Caco-2 (cell line): ENCODE measurements at regions not wholly inside any gene's neighbourhood (a gene's known extent, or its start where the extent isn't known, plus 50 kb on each side); places are given as distances from the start of the nearest gene placed in this dataset.
"Not testable (repeated sequence)": the region's sequence is repeated elsewhere in the genome, so short reads cannot be mapped to it uniquely, and the experiment has no call there.

Experiments
- BruUV-seq: library from RNA; stranded (reverse); fragments of 400-500 nt; replicated peaks from 2 replicates; lab custom pipeline; 2021; lab: Mats Ljungman, UMichigan
- CTCF ChIA-PET: fragments of 300-600 bp; sonication (Branson Sonifier 250); formaldehyde crosslinking; loops from one replicate; lab custom pipeline; 2022; ENCODE audit warnings: antibody characterized with exemption; lab: Charles Lee
- POLR2A ChIA-PET: fragments of 300-600 bp; sonication (Branson Sonifier 250); formaldehyde crosslinking; loops from one replicate; lab custom pipeline; 2022; ENCODE audit warnings: antibody characterized with exemption; lab: Charles Lee
- DNase-seq, 2 experiments: peaks; one replicate each; pipeline versions ENCODE4 v3.0.0 to v3.0.0-alpha.2; 2020 to 2022
- H3K27me3 ChIP-seq: replicated peaks from 2 replicates; pipeline ENCODE4 v1.6.0; 2011; ENCODE audit warnings: low read length; ENCODE audit not compliant: control insufficient read depth, insufficient read depth
- H3K36me3 ChIP-seq: 2 replicates; pipeline ENCODE4 v1.5.1; 2011; ENCODE audit warnings: low read length; ENCODE audit not compliant: control insufficient read depth, insufficient read depth
- H3K4me1 ChIP-seq: fragments of 250-450 bp; sonication (Bioruptor Pico); 2 replicates; pipeline ENCODE4 v1.5.1; 2020; ENCODE audit warnings: mild to moderate bottlenecking
- H3K4me3 ChIP-seq: 2 replicates; pipeline ENCODE4 v1.5.1; 2011; ENCODE audit warnings: low read depth, mild to moderate bottlenecking, control low read depth, low read length
- H3K9me3 ChIP-seq: fragments of 250-450 bp; sonication (Bioruptor Pico); 2 replicates; pipeline ENCODE4 v1.5.1; 2020; ENCODE audit warnings: mild to moderate bottlenecking, moderate library complexity
- H3K27ac Mint-ChIP-seq: one replicate; pipeline ENCODE4 v1.8.0; 2022; ENCODE audit warnings: mixed read lengths; ENCODE audit not compliant: unreplicated experiment
- H3K27me3 Mint-ChIP-seq: one replicate; pipeline ENCODE4 v1.8.0; 2022; ENCODE audit warnings: mixed read lengths; ENCODE audit not compliant: insufficient read depth, unreplicated experiment
- H3K36me3 Mint-ChIP-seq: one replicate; pipeline ENCODE4 v1.8.0; 2022; ENCODE audit warnings: mild to moderate bottlenecking, mixed read lengths; ENCODE audit not compliant: insufficient read depth, unreplicated experiment
- H3K4me1 Mint-ChIP-seq: one replicate; pipeline ENCODE4 v1.8.0; 2022; ENCODE audit warnings: low read depth, mixed read lengths; ENCODE audit not compliant: unreplicated experiment
- H3K4me3 Mint-ChIP-seq: one replicate; pipeline ENCODE4 v1.8.0; 2022; ENCODE audit warnings: mild to moderate bottlenecking, moderate library complexity, mixed read lengths; ENCODE audit not compliant: unreplicated experiment
- H3K9me3 Mint-ChIP-seq: one replicate; pipeline ENCODE4 v1.8.0; 2022; ENCODE audit warnings: mixed read lengths; ENCODE audit not compliant: unreplicated experiment
- CTCF ChIP-seq, 2 experiments: fragments of 200-600 bp in 1 of 2; IDR thresholded peaks; 1 replicate in 1 of 2; 2 replicates in 1 of 2; pipeline versions ENCODE4 v1.5.1 to v1.8.0; 2011 to 2022; ENCODE audit warnings: antibody characterized with exemption in 1 of 2, control low read depth in 1 of 2, inconsistent platforms in 1 of 2, low read depth in 1 of 2, low read length in 1 of 2, mild to moderate bottlenecking in 1 of 2, moderate library complexity in 1 of 2; ENCODE audit not compliant: insufficient read depth in 1 of 2, severe bottlenecking in 1 of 2, unreplicated experiment in 1 of 2
- intact Hi-C: fragments of 100-400 bp; cut with micrococcal nuclease; formaldehyde crosslinking; loops from one replicate; pipeline ENCODE4 v1.10.0; 2022; ENCODE audit not compliant: unreplicated experiment

DNA sequence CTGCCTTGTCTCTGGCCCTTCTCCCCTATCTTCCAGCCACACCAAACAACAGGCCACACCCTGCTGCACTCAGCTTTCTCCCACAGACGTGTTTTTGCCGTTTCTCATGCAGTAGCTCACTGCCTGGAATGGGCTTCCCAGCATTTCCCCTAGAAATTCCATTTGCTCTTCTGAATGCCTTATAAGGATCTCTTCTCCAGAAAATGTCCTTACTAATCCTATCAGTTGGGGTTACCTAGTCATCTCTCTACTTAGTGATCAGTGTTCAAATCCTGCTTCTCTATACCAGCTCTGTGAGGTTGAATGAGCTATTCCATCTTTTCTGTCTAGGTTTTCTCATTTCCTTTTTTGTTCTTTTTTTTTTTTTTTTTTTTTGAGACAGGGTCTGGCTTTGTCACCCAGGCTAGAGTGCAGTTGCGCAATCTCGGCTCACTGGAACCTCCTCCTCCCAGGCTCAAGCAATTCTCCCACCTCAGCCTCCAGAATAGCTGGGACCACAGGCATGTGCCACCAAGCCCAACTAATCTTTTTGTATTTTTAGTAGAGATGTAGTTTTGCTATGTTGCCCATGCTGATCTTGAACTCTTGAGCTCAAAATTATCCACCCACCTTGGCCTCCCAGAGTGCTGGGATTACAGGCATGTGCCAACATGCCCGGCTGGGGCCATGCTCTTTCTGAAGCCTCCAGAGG is 98.2 kb upstream of the CHD2 start:
- no TSS peak for BruUV-seq
- peak overlapping the region; percentile 82 for H3K27ac Mint-ChIP-seq

DNA sequence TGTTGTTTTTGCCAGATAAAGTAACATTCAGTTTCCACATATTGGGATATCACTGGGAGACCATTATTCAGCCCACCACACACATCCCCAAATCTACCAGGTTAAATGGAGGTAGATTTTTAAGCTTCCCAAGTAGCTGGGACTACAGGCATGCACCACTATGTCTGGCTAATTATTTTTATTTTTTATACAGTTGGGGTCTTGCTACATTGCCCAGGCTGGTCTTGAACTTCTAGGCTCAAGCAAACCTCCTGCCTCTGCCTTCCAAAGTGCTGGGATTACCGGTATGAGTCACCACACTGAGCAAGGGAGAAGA is 96.6 kb upstream of the CHD2 start:
- no peaks in the 10 kb centered on the region for H3K36me3 ChIP-seq
- intact Hi-C loops: loop anchor here (5.0 kb wide), 1 partner anchor 136 kb away; no protein-coding TSS in a partner anchor
- H3K4me1 Mint-ChIP-seq: peaks cover 16% of the 10 kb centered on the region
- no peak for DNase-seq
- TF ChIP-seq CTCF (IDR thresholded peaks at IDR 0.05; ENCODE audit: insufficient read depth in 1 of 2, low read depth in 1 of 2, low read length in 1 of 2, severe bottlenecking in 1 of 2, unreplicated experiment in 1 of 2): no peak
- POLR2A ChIA-PET: interaction anchor here (1.1 to 1.5 kb wide), 3 partner anchors 17 to 79 kb away, joined by 3 to 13 read pairs (median 4); no protein-coding TSS in a partner anchor
- CTCF ChIA-PET: interaction anchor here (1.0 to 1.5 kb wide), 3 partner anchors 19 to 114 kb away, joined by 3 to 5 read pairs (median 4); no protein-coding TSS in a partner anchor
- H3K4me1 ChIP-seq: peaks cover 41% of the 10 kb centered on the region
- no peaks in the 10 kb centered on the region for H3K9me3 ChIP-seq
- no peaks in the 10 kb centered on the region for H3K9me3 Mint-ChIP-seq
- BruUV-seq: no TSS peak
- H3K4me3 Mint-ChIP-seq: peak overlapping the region; percentile 6
- H3K27me3 ChIP-seq: no peaks in the 10 kb centered on the region
- peaks cover 25% of the 10 kb centered on the region for H3K36me3 Mint-ChIP-seq
- H3K27ac Mint-ChIP-seq: peak overlapping the region; percentile 83
- no peak overlapping the region for H3K4me3 ChIP-seq
- no peaks in the 10 kb centered on the region for H3K27me3 Mint-ChIP-seq

More for the DNA sequence above, 98.2 kb upstream of the CHD2 start:
- intact Hi-C loops: loop anchor here (5.0 kb wide), 1 partner anchor 135 kb away; no protein-coding TSS in a partner anchor
- peaks cover 17% of the 10 kb centered on the region for H3K4me1 Mint-ChIP-seq
- peaks cover 9% of the 10 kb centered on the region for H3K9me3 Mint-ChIP-seq
- ChIA-PET CTCF (interaction anchor here (0.7 kb wide), 1 partner anchor 23 kb away, joined by 8 read pairs; no protein-coding TSS in a partner anchor), POLR2A (interaction anchor here (0.6 to 0.7 kb wide), 2 partner anchors 98 to 133 kb away, joined by 6 to 7 read pairs; partner anchors contain the start of gene CHD2)
- peaks cover 25% of the 10 kb centered on the region for H3K36me3 Mint-ChIP-seq
- no peaks in the 10 kb centered on the region for H3K27me3 ChIP-seq
- DNase-seq: no peak
- no peak overlapping the region for H3K4me3 ChIP-seq
- H3K4me3 Mint-ChIP-seq: no peak overlapping the region
- H3K4me1 ChIP-seq: peaks cover 47% of the 10 kb centered on the region
- H3K9me3 ChIP-seq: no peaks in the 10 kb centered on the region
- H3K36me3 ChIP-seq: no peaks in the 10 kb centered on the region
- no peaks in the 10 kb centered on the region for H3K27me3 Mint-ChIP-seq
- TF ChIP-seq CTCF (IDR thresholded peaks at IDR 0.05; ENCODE audit: insufficient read depth in 1 of 2, low read depth in 1 of 2, low read length in 1 of 2, severe bottlenecking in 1 of 2, unreplicated experiment in 1 of 2): no peak

GRCh38 chr15:92803852-92804609 is 96.1 kb upstream of the CHD2 start:
- Mint-ChIP-seq H3K36me3 (peaks cover 26% of the 10 kb centered on the region), H3K4me3 (peak overlapping the region; percentile 6), H3K9me3 (no peaks in the 10 kb centered on the region), H3K4me1 (peaks cover 16% of the 10 kb centered on the region), H3K27me3 (no peaks in the 10 kb centered on the region), H3K27ac (peak overlapping the region; percentile 83)
- no peak for TF ChIP-seq CTCF (IDR thresholded peaks at IDR 0.05; ENCODE audit: insufficient read depth in 1 of 2, low read depth in 1 of 2, low read length in 1 of 2, severe bottlenecking in 1 of 2, unreplicated experiment in 1 of 2)
- Histone ChIP-seq H3K4me3 (no peak overlapping the region), H3K27me3 (no peaks in the 10 kb centered on the region), H3K9me3 (no peaks in the 10 kb centered on the region), H3K4me1 (peaks cover 41% of the 10 kb centered on the region), H3K36me3 (no peaks in the 10 kb centered on the region)
- DNase-seq: peak; percentile 89 to 92
- intact Hi-C loops: loop anchor here (1.0 to 5.0 kb wide), 3 partner anchors 17 to 137 kb away; no protein-coding TSS in a partner anchor
- POLR2A ChIA-PET: interaction anchor here (1.1 to 1.9 kb wide), 6 partner anchors 8 to 100 kb away, joined by 3 to 13 read pairs (median 6); partner anchors contain the start of gene CHD2
- CTCF ChIA-PET: interaction anchor here (0.7 to 1.5 kb wide), 4 partner anchors 18 to 114 kb away, joined by 3 to 5 read pairs (median 4); no protein-coding TSS in a partner anchor
- BruUV-seq: TSS peak; percentile 15

- Mint-ChIP-seq H3K4me1 (peaks cover 16% of the 10 kb centered on the region), H3K4me3 (peak overlapping the region; percentile 6), H3K27ac (peak overlapping the region; percentile 83), H3K36me3 (peaks cover 30% of the 10 kb centered on the region)
- POLR2A ChIA-PET: interaction anchor here (1.1 to 1.9 kb wide), 6 partner anchors 9 to 99 kb away, joined by 3 to 13 read pairs (median 6); partner anchors contain the start of gene CHD2
- H3K4me3 ChIP-seq, H3K9me3 Mint-ChIP-seq, H3K27me3 Mint-ChIP-seq, DNase-seq, BruUV-seq, H3K36me3 ChIP-seq, H3K9me3 ChIP-seq, H3K27me3 ChIP-seq: not testable (repeated sequence)
- CTCF ChIA-PET: interaction anchor here (1.1 to 1.5 kb wide), 2 partner anchors 78 to 113 kb away, joined by 4 to 5 read pairs; no protein-coding TSS in a partner anchor
- peaks cover 41% of the 10 kb centered on the region for H3K4me1 ChIP-seq
- intact Hi-C loops: loop anchor here (1.0 to 5.0 kb wide), 3 partner anchors 16 to 137 kb away; no protein-coding TSS in a partner anchor
These were observed 95.6 kb upstream of the CHD2 start for GRCh38 chr15:92804610-92804936.
